ENCODE measurements at regions not wholly inside any gene's neighbourhood (a gene's known extent, or its start where the extent isn't known, plus 50 kb on each side); places are given as distances from the start of the nearest gene placed in this dataset.

DNA sequence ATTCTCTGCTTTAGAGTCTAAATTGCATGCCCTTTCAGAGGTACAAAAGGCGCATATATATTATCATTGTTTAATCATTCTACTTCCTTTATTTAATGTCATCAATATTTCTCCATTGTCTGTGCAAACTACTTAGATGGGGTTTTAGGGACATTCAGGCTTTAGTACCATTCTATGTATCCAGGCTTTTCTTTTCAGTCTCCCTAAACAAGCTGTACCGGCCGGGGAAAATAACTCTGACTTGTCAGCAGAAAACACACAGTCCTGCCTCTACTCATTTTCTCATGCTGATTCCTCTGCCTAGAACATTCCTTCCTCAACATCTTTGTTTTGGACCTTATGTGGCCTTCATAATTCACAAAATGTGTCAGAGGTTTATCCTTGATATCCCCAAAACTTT is 392.1 kb upstream of the DAB2 start:
- no peak for DNase-seq (ENCODE audit: low read depth)
- H3K4me3 ChIP-seq (ENCODE audit: low read length) = no peak overlapping the region
- TF ChIP-seq, protein P1, sequence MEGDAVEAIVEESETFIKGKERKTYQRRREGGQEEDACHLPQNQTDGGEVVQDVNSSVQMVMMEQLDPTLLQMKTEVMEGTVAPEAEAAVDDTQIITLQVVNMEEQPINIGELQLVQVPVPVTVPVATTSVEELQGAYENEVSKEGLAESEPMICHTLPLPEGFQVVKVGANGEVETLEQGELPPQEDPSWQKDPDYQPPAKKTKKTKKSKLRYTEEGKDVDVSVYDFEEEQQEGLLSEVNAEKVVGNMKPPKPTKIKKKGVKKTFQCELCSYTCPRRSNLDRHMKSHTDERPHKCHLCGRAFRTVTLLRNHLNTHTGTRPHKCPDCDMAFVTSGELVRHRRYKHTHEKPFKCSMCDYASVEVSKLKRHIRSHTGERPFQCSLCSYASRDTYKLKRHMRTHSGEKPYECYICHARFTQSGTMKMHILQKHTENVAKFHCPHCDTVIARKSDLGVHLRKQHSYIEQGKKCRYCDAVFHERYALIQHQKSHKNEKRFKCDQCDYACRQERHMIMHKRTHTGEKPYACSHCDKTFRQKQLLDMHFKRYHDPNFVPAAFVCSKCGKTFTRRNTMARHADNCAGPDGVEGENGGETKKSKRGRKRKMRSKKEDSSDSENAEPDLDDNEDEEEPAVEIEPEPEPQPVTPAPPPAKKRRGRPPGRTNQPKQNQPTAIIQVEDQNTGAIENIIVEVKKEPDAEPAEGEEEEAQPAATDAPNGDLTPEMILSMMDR (IDR thresholded peaks at IDR 0.05; ENCODE audit: insufficient read depth, low read depth, low read length, missing control alignments) = no peak

DNA sequence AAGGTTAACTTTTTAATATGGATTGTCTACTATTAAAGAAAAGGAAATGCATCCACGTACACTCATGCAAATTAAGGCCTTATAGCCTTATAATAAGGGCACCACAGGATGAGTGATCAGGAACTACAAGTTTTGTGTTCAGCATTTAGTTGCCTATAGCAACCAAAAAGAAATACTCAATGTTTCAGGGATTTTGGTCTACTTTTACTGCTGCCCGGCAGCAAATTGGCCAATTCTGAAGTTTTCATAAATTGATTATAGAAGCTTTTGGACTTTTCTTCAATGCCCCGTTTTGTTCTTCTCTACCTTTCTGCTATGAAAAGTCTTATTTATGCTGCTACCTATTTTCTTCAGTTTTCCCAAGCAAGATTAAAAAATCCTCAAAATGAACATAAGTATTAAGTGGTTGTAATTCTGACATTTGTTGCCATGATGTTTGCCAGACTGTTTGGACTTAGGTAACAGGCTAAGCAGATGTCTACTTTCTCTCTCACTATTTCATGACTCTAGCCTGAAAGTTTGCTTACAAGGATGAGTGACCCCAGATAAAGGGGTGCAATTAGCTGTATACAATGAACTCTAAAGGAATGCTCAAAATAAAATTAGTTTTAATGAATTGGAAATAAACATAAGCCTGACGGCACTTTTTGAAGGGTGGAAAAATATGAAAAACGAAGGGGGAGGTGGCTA is 391.5 kb upstream of the DAB2 start:
- TF ChIP-seq, protein P1 (IDR thresholded peaks at IDR 0.05; ENCODE audit: insufficient read depth, low read depth, low read length, missing control alignments) = no peak
- DNase-seq (ENCODE audit: low read depth) = no peak

DNA sequence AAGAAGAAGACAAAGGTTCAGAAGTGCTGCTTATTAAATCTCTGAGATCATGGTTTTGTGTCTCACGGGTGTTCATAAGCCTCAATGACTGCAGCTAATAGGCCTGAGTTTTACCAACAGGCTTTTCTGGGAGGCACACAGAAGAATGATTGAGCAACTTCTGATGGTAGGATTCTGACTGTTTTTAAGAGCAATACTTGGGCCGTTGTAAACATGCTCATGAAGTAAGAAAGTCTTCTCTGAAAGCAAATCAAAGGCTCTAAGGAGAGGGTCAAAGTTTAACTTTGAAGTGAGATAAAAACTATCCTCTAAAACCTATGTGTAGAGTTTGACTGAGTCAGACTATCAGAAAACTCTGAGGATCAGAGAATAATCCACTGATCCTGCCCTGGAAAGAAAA is 390.9 kb upstream of the DAB2 start:
- TF ChIP-seq, protein P1 (IDR thresholded peaks at IDR 0.05; ENCODE audit: insufficient read depth, low read depth, low read length, missing control alignments) = no peak
- no peak overlapping the region for H3K4me3 ChIP-seq (ENCODE audit: low read length)
- DNase-seq (ENCODE audit: low read depth) = no peak

More for the DNA sequence above, 391.5 kb upstream of the DAB2 start:
- H3K4me3 ChIP-seq (ENCODE audit: low read length) = no peak overlapping the region

DNA sequence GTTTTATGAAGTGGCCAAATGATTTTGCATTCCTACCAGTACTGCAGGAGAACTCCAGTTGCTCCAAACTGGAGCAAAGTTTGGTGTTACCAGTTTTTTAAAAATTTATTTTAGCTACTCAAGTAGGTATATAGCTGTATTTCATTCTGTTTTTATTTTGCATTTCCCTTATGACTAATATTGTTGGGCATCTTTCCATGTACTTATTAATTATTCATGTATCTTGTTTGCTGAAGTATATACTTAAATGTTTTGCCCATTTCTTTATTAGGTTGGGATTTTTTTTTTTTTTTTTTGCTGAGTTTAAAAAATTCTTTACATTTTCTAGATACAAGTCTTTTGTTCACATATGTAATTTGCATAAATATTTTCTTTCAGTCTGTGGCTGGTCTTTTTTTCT is 386.6 kb upstream of the DAB2 start:
- DNase-seq (ENCODE audit: low read depth) = no peak

DNA sequence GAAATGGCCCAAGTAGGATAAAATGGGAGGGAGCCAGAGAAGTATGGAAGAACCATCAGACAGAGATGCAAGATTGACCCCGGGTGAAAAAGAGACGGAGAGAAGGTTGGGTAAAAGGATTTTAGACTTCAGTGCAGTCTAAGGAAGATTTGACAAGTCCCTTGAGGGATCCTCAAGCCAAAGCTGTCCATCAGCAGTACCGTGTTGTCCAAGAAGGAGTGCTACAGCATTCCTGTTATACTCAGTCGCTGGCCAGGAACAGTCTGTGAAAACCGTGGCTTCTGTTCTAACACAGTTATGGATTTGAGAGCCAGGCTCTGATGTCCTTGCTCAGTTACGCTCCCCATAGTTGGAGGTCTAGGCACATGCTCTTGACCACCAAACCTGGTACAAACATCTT is 383.9 kb upstream of the DAB2 start:
- TF ChIP-seq, protein P1 (IDR thresholded peaks at IDR 0.05; ENCODE audit: insufficient read depth, low read depth, low read length, missing control alignments) = no peak
- no peak overlapping the region for H3K4me3 ChIP-seq (ENCODE audit: low read length)
- no peak for DNase-seq (ENCODE audit: low read depth)

More for the DNA sequence above, 386.6 kb upstream of the DAB2 start:
- H3K4me3 ChIP-seq (ENCODE audit: low read length) = no peak overlapping the region
- TF ChIP-seq, protein P1 (IDR thresholded peaks at IDR 0.05; ENCODE audit: insufficient read depth, low read depth, low read length, missing control alignments) = no peak

DNA sequence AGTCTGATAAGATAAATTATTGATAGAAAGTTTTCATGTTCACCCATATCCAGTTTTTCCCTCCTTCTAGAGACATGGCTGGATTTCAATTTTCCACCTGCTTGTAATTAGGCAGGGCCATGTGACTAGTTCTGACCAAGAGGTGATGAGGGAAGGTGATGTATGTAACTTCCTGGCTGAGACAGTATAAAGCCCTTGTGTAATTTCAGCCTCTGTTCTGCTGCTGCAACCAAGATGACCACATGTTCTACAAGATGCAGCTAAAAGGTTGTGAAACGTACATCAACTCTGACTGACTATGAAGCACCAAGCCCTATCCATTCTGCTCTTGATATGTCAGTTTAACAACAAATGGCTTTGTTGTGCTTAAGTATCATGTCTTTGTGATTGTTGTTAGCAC is 376.5 kb upstream of the DAB2 start:
- TF ChIP-seq, protein P1 (IDR thresholded peaks at IDR 0.05; ENCODE audit: insufficient read depth, low read depth, low read length, missing control alignments) = no peak
- peak; percentile 2 for DNase-seq (ENCODE audit: low read depth)
- no peak overlapping the region for H3K4me3 ChIP-seq (ENCODE audit: low read length)

DNA sequence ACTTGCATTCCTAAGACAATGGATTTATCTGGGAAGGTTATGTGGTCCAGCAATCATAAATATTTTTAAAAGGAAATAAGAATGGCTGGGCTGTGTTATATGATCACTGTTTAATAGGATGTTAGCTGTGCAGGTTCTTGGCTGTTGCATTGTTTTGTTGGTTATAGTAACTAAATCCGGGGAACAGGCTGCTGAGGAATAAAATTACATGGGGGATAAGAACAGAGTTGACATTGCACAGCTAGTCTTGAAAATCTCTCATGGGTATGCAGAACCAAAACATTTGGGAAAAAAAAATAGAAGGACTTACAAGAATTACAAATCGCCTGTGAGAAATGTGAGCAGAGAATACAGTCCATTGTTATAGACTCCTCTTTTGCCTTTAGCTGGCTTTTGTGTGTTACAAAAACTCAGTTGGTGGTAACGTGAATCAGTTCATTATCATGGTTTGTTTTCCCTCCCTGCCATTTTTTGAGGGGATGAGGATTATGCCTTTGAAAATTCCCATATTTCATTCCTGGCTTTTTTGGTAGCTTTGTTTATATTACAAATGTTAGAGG is 375.3 kb upstream of the DAB2 start:
- no peak for DNase-seq (ENCODE audit: low read depth)
- H3K4me3 ChIP-seq (ENCODE audit: low read length) = no peak overlapping the region
- TF ChIP-seq, protein P1 (IDR thresholded peaks at IDR 0.05; ENCODE audit: insufficient read depth, low read depth, low read length, missing control alignments) = no peak
